ENCODE measurements at regions not wholly inside any gene's neighbourhood (a gene's known extent, or its start where the extent isn't known, plus 50 kb on each side); places are given as distances from the start of the nearest gene placed in this dataset.

GRCh38 chr20:42020316-42020715 is 402.1 kb upstream of the CHD6 start:
- H3K4me1 ChIP-seq = no peaks in the 10 kb centered on the region
- H3K27ac ChIP-seq = no peak overlapping the region
- H3K36me3 ChIP-seq = no peaks in the 10 kb centered on the region
- TF ChIP-seq CTCF (IDR thresholded peaks at IDR 0.05) = no peak
- intact Hi-C loops (cut with DNase I) = no loop called here
- peaks cover 0 to 1% of the 10 kb centered on the region in 2 donors for H3K9me3 ChIP-seq
- ATAC-seq (no peak), DNase-seq (no peak)
- H3K4me3 ChIP-seq = no peak overlapping the region
- peaks cover 0 to 9% of the 10 kb centered on the region in 2 donors for H3K27me3 ChIP-seq

- Histone ChIP-seq H3K4me3 (no peak overlapping the region), H3K27ac (no peak overlapping the region), H3K36me3 (no peaks in the 10 kb centered on the region), H3K4me1 (no peaks in the 10 kb centered on the region), H3K9me3 (peaks cover 0 to 1% of the 10 kb centered on the region in 2 donors), H3K27me3 (peaks cover 0 to 9% of the 10 kb centered on the region in 2 donors)
- no peak for DNase-seq
- ATAC-seq = no peak
- intact Hi-C loops (cut with DNase I) = no loop called here
- no peak for TF ChIP-seq CTCF (IDR thresholded peaks at IDR 0.05)
These were observed 400.8 kb upstream of the CHD6 start for GRCh38 chr20:42018979-42019378.

GRCh38 chr20:42010090-42010489 is 391.9 kb upstream of the CHD6 start:
- H3K4me3 ChIP-seq = no peak overlapping the region
- no peak for TF ChIP-seq CTCF (IDR thresholded peaks at IDR 0.05)
- H3K9me3 ChIP-seq = peaks cover 0 to 7% of the 10 kb centered on the region in 2 donors
- no peaks in the 10 kb centered on the region for H3K36me3 ChIP-seq
- intact Hi-C loops (cut with DNase I) = no loop called here
- peaks cover 0 to 3% of the 10 kb centered on the region in 2 donors for H3K27me3 ChIP-seq
- ATAC-seq (no peak), DNase-seq (no peak)
- no peak overlapping the region for H3K27ac ChIP-seq
- no peaks in the 10 kb centered on the region for H3K4me1 ChIP-seq

GRCh38 chr20:42007251-42007650 is 389.1 kb upstream of the CHD6 start:
- Histone ChIP-seq H3K27ac (no peak overlapping the region), H3K4me3 (no peak overlapping the region)
- intact Hi-C loops (cut with DNase I) = no loop called here

GRCh38 chr20:42005211-42005610 is 387.0 kb upstream of the CHD6 start:
- intact Hi-C loops (cut with DNase I) = no loop called here
- H3K4me1 ChIP-seq = no peaks in the 10 kb centered on the region

More at GRCh38 chr20:42007251-42007650, 389.1 kb upstream of the CHD6 start:
- no peak for ATAC-seq
- Histone ChIP-seq H3K4me1 (no peaks in the 10 kb centered on the region), H3K36me3 (no peaks in the 10 kb centered on the region), H3K9me3 (peaks cover 0 to 7% of the 10 kb centered on the region in 2 donors), H3K27me3 (peaks cover 0 to 12% of the 10 kb centered on the region in 2 donors)
- TF ChIP-seq CTCF (IDR thresholded peaks at IDR 0.05) = no peak
- DNase-seq = no peak

More at GRCh38 chr20:42005211-42005610, 387.0 kb upstream of the CHD6 start:
- DNase-seq (no peak), ATAC-seq (no peak)
- no peak for TF ChIP-seq CTCF (IDR thresholded peaks at IDR 0.05)
- Histone ChIP-seq H3K4me3 (no peak overlapping the region), H3K27me3 (peaks cover 0 to 12% of the 10 kb centered on the region in 2 donors), H3K9me3 (peaks cover 0 to 6% of the 10 kb centered on the region in 2 donors), H3K27ac (no peak overlapping the region), H3K36me3 (no peaks in the 10 kb centered on the region)

Data from left lung (tissue), 4 donors.